Stimulated activated CD4-positive, alpha-beta T cell treated with anti-CD3 and anti-CD28 coated beads, TNF-alpha, amount 100 ng/mL, for 24 hours (primary cell): ENCODE measurements at regions not wholly inside any gene's neighbourhood (a gene's known extent, or its start where the extent isn't known, plus 50 kb on each side); places are given as distances from the start of the nearest gene placed in this dataset.
"Not testable (repeated sequence)": the region's sequence is repeated elsewhere in the genome, so short reads cannot be mapped to it uniquely, and the experiment has no call there.

ENCODE experiments used
- DNase-seq, 3 experiments: peaks; one replicate each; pipeline ENCODE4 v3.0.0-alpha.2; 2020; ENCODE audit warnings: low read depth in 3 of 3

DNA sequence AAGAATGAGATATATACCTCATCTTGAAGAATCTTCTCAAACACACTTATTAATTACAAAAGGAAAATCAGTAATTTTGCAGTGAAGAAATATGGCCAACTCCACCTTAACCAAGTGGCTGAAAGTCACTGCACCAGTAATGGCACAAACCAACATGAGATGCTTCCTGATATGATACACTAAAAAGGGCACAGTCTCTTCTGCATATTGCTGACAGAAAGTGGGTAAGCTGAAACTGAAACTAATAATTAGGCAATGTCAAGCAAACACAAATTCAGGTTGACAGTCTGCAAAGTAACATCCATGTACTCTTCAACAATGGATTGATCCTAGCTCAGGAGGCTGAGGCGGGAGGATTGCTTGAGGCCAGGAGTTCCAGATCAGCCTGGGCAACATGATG is 56.1 kb downstream of the ZNF22 start:
- not testable (repeated sequence) for DNase-seq

- no peak for DNase-seq
Measured at GRCh38 chr10:45058580-45058979, 57.9 kb downstream of the ZNF22 start.

- DNase-seq: no peak
Measured at GRCh38 chr10:45058992-45059561, 58.4 kb downstream of the ZNF22 start.

DNA sequence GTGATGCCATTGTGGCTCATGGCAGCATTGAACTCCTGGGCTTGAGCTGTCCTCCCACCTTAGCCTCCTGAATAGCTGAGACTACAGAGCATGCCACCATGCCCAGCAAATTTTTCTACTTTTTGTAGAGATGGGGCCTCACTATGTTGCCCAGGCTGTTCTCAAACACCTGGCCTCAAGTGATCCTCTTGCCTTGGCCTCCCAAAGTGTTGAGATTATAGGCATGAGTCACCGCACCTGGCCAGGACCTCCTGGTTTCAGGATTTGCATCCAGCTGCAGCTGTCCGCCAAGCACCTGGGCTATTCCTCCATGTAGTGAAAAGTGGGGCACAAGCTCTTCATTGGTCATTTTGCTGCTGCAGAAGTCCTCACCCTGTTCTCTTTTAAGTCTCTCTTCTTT is 58.9 kb downstream of the ZNF22 start:
- DNase-seq: no peak

- DNase-seq: no peak
Measured at GRCh38 chr10:45061982-45062381, 61.3 kb downstream of the ZNF22 start.

DNA sequence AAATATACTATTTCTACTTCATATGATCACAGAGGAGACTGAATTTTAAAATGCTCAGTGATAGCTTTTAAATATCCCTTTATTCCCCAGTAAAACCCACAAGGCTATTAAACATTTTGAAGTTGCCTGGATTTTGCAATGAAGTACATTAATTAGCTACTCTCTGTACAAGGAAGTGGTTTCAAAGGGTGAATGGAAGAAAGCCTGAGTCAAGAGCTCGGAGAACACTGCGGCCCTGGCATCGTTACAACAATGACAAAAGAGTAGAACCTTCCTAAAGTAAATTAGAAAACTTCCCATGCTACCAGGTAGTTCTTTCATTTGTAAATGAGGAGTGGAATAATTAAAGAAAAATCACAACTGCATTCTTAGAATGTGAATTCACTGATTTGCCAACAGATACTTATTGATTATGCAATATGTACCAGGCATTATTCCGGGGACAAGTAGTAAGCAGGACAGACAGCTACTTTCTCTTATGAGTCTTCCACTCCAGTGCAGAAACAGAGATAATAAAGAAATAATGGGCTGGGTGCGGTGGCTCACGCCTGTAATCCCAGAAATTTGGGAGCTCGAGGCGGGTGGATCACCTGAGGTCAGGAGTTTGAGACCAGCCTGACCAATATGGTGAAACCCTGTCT is 63.0 kb downstream of the ZNF22 start:
- DNase-seq: no peak

- DNase-seq: no peak
Measured at GRCh38 chr10:45064998-45065397, 64.3 kb downstream of the ZNF22 start.

GRCh38 chr10:45071043-45071813 is 70.5 kb downstream of the ZNF22 start:
- no peak for DNase-seq

DNA sequence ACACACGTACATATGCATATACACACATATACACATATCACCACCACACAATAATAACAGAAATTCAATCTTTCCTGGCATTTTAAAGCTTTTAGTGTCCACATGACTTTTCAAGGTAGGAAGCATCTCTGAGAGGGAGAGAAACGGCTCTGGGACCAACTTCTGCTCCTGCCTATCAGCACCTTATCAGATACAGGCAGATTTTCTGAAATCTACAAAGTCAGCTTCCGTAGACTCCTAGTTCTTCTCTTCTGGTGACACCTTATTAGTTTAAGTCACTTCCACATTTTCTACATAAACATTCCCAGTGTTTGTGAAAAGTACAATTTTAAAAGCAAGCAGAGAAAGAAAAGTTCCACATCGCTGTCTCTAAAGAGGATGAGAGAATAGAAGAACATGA is 74.5 kb downstream of the ZNF22 start:
- no peak for DNase-seq

GRCh38 chr10:45075826-45076380 is 75.2 kb downstream of the ZNF22 start:
- DNase-seq: no peak

DNA sequence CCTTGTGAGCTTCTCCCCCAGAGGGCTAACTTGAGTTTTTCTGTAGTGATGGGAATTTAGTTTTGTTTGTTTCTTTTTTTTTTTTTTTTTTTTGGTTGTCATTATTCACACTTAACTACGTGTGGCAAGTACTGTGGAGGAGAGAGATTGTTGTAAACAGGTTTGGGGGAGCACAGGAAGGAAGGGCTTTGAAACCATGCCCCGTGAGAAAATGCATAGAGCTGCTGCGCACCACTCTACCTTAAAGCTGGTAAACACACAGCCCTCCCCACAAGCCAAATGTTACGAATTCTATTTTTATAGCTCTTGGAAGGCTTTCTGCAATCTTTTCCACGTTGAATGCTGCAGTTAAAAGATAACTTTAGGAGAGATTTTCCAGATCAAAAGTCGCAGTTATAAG is 76.2 kb downstream of the ZNF22 start:
- no peak for DNase-seq

DNA sequence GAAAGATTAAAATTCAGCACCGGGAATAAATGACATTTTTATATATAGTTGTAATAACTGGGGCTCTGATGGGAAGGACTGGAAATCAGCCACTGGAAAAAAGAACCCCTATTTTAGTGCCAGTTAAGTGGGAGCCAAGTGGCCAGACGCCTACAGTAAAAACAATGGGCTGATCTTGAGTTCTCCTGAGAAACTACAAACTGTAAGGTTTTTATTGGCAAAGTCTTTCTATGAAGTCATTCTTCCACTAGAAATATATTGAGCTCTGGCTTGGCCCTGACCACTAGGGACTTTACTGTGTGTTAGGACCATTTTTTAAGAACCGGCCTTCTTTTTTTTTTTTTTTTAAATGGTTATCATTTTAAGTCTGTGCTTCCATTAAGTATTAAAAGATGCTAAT is 79.6 kb downstream of the ZNF22 start:
- no peak for DNase-seq

DNA sequence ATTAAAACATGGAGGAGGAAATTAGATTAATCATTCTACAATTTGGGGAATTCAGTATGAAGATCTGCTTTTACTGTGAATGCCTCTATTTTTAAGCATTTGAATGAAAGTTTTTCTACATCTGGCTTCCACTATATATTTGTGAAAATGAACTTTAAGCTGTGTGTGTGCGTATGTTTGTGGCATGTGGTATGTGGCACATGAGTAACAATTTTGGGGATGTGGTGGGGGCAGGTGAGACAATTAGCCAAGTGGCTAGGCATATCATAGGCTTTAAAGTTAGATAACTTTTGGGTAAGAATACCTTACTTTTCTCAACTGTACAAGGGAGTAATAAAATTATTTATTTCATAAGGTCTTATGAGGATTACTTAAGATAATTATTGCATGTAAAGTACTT is 81.5 kb downstream of the ZNF22 start:
- no peak for DNase-seq

GRCh38 chr10:45091968-45092367 is 91.2 kb downstream of the ZNF22 start:
- DNase-seq: no peak

DNA sequence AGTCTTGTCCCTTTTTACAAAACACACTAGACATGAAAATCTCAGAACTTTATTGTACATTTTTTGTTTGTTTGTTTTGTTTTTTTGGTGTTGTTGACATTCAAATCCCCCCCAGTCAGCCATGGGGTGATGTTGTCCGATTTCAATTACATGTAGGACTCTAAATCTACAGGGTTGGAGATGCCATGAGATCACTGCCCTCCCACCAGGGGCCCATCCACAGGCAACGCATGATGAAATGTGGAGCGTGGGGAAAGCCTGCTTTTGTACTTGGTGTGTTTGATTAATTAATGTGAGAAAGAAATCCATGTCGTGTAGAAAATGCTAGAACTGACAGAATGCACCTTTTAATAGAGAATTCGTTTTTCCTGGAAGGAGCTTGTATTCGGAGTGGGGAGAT is 93.2 kb downstream of the ZNF22 start:
- no peak for DNase-seq

- DNase-seq: no peak
Measured at GRCh38 chr10:45095286-45095685, 94.6 kb downstream of the ZNF22 start.

GRCh38 chr10:45096001-45096400 is 95.3 kb downstream of the ZNF22 start:
- DNase-seq: no peak

GRCh38 chr10:45100429-45100828 is 99.7 kb downstream of the ZNF22 start:
- no peak for DNase-seq

DNA sequence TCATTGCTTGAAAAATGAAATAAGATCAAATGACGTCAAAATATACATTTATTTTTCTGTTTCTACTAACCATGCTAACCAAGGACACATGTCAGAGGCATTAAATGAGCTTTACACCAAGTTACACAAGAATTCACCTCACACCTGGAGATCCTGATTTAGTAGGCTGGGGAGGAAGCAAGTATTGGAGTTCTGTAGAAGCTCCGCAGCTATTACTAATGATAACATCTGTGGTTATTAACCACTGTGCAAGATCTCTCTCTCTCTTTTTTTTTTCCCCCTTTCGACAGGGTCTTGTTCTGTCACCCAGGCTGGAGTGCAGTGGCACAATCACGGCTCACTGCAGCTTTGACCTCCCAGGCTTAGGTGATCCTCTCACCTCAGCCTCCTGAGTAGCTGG is 104.0 kb downstream of the ZNF22 start:
- DNase-seq: no peak

DNA sequence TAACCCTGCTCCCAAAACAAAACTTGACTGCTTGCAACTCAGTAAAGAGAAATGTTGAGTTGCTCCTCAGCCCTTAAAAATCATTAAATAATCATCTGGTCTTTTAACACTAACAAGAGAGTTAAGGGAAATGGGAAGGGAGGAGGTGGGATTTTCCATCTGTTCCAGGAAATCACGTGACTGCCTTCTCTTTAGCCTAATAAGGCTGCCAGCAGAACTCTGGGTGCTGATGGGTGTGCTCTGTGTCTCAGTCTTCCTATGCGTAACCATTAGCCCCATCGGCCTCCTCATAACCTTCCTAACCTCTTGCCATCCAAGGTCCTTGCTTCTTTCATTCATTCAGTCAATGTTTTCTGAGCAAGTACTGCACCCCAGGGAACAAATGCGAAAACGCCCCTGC is 104.6 kb downstream of the ZNF22 start:
- not testable (repeated sequence) for DNase-seq

- DNase-seq: no peak
Measured at GRCh38 chr10:45106236-45106856, 105.6 kb downstream of the ZNF22 start.

DNA sequence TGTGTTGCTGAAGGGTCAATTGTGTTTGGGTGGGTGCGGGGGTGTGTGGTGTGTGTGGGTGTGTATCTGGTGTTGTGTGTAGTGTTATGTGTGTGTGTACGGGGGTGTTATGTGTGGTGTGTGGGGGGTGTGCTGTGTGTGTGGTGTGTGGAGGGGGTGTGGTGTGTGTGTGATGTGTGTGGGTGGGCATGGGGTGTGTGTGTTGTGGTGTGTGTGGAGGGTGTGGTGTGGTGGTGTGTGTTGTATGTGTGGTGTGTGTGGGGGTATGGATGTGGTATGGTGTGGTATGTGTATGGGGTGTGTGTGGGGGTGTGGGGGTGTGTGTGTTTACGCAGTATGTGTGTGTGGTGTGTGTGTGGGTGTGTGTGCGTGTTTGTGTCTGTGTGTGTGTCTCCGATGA is 110.8 kb downstream of the ZNF22 start:
- no peak for DNase-seq
